ENCODE measurements at regions not wholly inside any gene's neighbourhood (a gene's known extent, or its start where the extent isn't known, plus 50 kb on each side); places are given as distances from the start of the nearest gene placed in this dataset.
"Not testable (repeated sequence)": the region's sequence is repeated elsewhere in the genome, so short reads cannot be mapped to it uniquely, and the experiment has no call there.

DNA sequence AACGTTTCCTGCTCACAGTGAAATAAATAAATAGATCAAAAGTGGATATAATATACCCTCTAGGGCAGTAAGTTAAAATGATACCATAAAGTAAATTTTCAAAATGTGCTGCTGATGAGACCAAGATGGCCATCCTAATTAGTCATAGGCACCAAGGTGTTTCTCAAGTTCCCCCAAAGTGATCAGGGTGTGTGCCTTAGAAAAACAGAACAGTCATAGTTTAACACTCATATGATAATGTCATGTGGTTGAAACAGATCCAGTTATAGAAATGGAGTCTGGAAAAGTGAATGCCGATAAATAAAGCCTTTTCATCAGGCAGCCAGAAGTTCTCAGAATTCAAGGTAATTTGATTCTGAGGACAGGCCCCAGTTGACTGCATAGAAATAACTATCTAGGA is 161.5 kb upstream of the CDKN2B start:
- H3K36me3 ChIP-seq = no peaks in the 10 kb centered on the region
- 63% methylated on average over 2 of the region's 2 CpGs for WGBS
- no peak for DNase-seq (ENCODE audit: low spot score)
- H3K4me1 ChIP-seq (replicated peaks) = no peaks in the 10 kb centered on the region
- no peaks in the 10 kb centered on the region for H3K27me3 ChIP-seq (replicated peaks; ENCODE audit: insufficient read depth)
- H3K9me3 ChIP-seq = no peaks in the 10 kb centered on the region
- intact Hi-C loops (cut with DNase I) = no loop called here
- no peak overlapping the region for H3K4me3 ChIP-seq
- H3K27ac ChIP-seq = no peak overlapping the region
- TF ChIP-seq POLR2A (IDR thresholded peaks at IDR 0.05) (no peak), POLR2AphosphoS5 (IDR thresholded peaks at IDR 0.05) (no peak)
- TF ChIP-seq, protein P1, sequence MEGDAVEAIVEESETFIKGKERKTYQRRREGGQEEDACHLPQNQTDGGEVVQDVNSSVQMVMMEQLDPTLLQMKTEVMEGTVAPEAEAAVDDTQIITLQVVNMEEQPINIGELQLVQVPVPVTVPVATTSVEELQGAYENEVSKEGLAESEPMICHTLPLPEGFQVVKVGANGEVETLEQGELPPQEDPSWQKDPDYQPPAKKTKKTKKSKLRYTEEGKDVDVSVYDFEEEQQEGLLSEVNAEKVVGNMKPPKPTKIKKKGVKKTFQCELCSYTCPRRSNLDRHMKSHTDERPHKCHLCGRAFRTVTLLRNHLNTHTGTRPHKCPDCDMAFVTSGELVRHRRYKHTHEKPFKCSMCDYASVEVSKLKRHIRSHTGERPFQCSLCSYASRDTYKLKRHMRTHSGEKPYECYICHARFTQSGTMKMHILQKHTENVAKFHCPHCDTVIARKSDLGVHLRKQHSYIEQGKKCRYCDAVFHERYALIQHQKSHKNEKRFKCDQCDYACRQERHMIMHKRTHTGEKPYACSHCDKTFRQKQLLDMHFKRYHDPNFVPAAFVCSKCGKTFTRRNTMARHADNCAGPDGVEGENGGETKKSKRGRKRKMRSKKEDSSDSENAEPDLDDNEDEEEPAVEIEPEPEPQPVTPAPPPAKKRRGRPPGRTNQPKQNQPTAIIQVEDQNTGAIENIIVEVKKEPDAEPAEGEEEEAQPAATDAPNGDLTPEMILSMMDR (IDR thresholded peaks at IDR 0.05) = no peak

DNA sequence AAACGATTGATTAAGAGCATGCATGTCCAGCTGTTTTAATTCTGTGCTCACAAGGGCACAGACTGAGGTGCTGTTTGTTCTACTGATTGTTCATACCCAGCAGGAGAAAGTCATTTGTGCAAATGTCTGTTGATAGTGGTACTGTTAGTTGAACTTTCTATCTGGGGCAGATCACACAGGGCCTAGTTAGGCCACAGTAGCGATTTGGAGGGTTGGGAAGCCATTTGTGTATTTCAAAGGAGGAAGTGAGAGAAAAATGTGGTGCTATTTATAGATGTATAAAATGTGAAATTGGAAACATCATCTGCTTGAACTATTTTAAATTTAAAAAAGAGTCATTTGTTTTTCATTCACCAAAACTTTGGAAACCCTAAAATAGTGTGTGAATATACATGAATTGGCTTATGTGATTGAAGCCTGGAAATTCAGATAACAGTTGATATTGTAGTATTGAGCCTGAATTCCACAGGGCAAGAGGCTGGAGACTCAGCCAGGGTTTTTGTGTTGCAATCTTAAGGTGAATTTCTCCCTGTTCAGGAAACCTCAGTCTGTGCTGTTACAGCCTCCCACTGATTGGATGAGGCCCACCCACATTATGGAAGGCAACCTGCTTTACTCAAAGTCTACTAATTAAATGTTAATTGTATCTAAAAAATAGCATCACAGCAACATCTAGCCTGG is 162.0 kb upstream of the CDKN2B start:
- DNase-seq (ENCODE audit: low spot score) = no peak
- 71% methylated on average over 2 of the region's 2 CpGs for WGBS
- no peaks in the 10 kb centered on the region for H3K27me3 ChIP-seq (replicated peaks; ENCODE audit: insufficient read depth)
- TF ChIP-seq, protein P1 (IDR thresholded peaks at IDR 0.05) = no peak
- TF ChIP-seq POLR2A (IDR thresholded peaks at IDR 0.05) = no peak
- no peak for TF ChIP-seq POLR2AphosphoS5 (IDR thresholded peaks at IDR 0.05)
- H3K27ac ChIP-seq = no peak overlapping the region
- H3K36me3 ChIP-seq = no peaks in the 10 kb centered on the region
- intact Hi-C loops (cut with DNase I) = no loop called here
- H3K9me3 ChIP-seq = no peaks in the 10 kb centered on the region
- no peaks in the 10 kb centered on the region for H3K4me1 ChIP-seq (replicated peaks)
- no peak overlapping the region for H3K4me3 ChIP-seq

DNA sequence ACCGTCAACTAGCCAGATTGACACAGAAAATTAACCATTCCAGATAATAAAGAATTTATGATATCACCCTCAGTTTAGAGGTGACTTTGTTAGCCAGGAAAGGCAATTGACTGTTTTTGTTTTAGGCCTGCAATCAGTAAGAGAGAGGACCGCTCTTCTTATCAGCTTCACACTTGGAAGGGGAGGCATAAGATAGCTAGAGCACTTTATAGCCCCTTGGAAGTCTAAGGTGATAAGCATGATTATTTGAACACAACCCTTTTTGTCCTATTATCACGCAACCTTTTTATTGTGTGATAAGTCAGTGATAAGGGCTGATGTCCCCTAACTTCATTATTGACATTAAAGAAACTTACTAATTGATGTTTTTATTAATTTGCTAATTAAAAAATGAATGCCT is 162.6 kb upstream of the CDKN2B start:
- Histone ChIP-seq H3K27me3 (replicated peaks; ENCODE audit: insufficient read depth) (no peaks in the 10 kb centered on the region), H3K27ac (no peak overlapping the region), H3K4me3 (no peak overlapping the region), H3K9me3 (no peaks in the 10 kb centered on the region), H3K4me1 (replicated peaks) (no peaks in the 10 kb centered on the region), H3K36me3 (no peaks in the 10 kb centered on the region)
- DNase-seq (ENCODE audit: low spot score) = no peak
- no peak for TF ChIP-seq POLR2AphosphoS5 (IDR thresholded peaks at IDR 0.05)
- TF ChIP-seq, protein P1 (IDR thresholded peaks at IDR 0.05) = no peak
- no peak for TF ChIP-seq POLR2A (IDR thresholded peaks at IDR 0.05)
- intact Hi-C loops (cut with DNase I) = no loop called here
- WGBS = 77% methylated on average over 3 of the region's 3 CpGs

DNA sequence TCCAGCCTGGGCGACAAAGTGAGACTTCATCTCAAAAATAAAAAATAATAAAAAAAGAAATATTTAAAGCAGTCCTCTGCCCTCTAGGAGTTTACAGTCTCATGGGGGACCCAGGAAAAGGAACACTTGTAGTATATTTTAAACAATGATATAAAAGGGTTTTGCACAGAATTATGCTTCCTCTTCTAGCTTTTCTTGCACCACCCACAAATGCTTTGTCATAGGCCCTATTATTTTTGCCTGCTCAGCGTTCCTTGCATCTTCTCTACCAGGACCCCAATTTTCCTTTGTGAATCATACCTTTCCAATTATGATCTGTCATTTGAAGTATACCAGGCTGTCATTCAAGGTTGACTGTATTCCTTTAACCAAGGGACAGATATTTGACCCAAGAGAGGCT is 164.8 kb upstream of the CDKN2B start:
- no peaks in the 10 kb centered on the region for H3K9me3 ChIP-seq
- no peaks in the 10 kb centered on the region for H3K27me3 ChIP-seq (replicated peaks; ENCODE audit: insufficient read depth)
- TF ChIP-seq, protein P1 (IDR thresholded peaks at IDR 0.05) = no peak
- TF ChIP-seq POLR2A (IDR thresholded peaks at IDR 0.05) = no peak
- no peak for TF ChIP-seq POLR2AphosphoS5 (IDR thresholded peaks at IDR 0.05)
- no peaks in the 10 kb centered on the region for H3K36me3 ChIP-seq
- intact Hi-C loops (cut with DNase I) = no loop called here
- DNase-seq (ENCODE audit: low spot score) = no peak
- H3K4me3 ChIP-seq = no peak overlapping the region
- H3K4me1 ChIP-seq (replicated peaks) = no peaks in the 10 kb centered on the region
- H3K27ac ChIP-seq = no peak overlapping the region
- WGBS = 98% methylated on average over 2 of the region's 2 CpGs

DNA sequence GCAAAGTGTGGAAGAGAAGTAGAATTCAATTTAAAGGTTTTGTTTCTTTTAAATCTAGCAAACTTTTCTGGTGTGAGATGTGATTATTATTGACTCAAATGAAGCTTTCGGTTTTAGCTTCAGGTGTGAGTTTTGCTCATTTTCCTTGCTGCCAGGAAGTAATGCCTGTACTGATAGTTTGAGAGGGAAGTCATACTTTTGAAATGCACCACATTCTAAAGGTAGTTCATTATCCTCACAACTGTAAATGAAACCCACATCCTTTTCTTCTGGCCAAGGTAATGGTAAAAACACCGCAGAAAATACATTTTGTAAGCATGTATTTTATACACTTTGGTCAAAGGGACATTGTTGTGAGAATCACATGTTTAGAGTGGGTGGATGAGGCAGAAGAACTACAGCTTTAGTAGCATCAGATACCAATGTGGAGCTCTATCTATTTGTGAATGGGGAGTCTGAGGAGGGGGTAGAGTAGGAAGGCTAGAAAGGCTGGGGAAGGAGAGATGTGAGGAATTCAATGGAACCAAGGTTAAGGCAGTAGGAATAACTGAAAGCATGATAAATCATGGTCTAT is 167.0 kb upstream of the CDKN2B start:
- TF ChIP-seq POLR2AphosphoS5 (IDR thresholded peaks at IDR 0.05) = no peak
- no peak for TF ChIP-seq POLR2A (IDR thresholded peaks at IDR 0.05)
- TF ChIP-seq, protein P1 (IDR thresholded peaks at IDR 0.05) = no peak
- intact Hi-C loops (cut with DNase I) = no loop called here
- WGBS = 72% methylated on average over 2 of the region's 2 CpGs

DNA sequence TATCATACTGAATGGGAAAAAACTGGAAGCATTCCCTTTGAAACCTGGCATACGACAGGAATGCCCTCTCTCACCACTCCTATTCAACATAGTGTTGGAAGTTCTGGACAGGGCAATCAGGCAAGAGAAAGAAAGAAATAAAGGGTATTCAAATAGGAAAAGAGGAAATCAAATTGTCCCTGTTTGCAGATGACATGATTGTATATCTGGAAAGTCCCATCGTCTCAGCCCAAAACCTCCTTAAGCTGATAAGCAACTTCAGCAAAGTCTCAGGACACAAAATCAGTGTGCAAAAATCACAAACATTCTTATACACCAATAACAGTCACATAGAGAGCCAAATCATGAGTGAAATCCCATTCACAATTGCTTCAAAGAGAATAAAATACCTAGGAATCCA is 171.9 kb upstream of the CDKN2B start:
- H3K9me3 ChIP-seq; H3K27ac ChIP-seq; H3K4me1 ChIP-seq (replicated peaks); intact Hi-C loops (cut with DNase I); H3K4me3 ChIP-seq; H3K27me3 ChIP-seq (replicated peaks; ENCODE audit: insufficient read depth); H3K36me3 ChIP-seq; DNase-seq (ENCODE audit: low spot score): not testable (repeated sequence)
- WGBS = 90% methylated on average over 2 of the region's 2 CpGs

More for the DNA sequence above, 167.0 kb upstream of the CDKN2B start:
- Histone ChIP-seq H3K27ac (no peak overlapping the region), H3K4me1 (replicated peaks) (no peaks in the 10 kb centered on the region), H3K36me3 (no peaks in the 10 kb centered on the region), H3K9me3 (no peaks in the 10 kb centered on the region), H3K27me3 (replicated peaks; ENCODE audit: insufficient read depth) (no peaks in the 10 kb centered on the region), H3K4me3 (no peak overlapping the region)
- DNase-seq (ENCODE audit: low spot score) = no peak

All from prostate gland (tissue), 2 donors.